Thymus (tissue), 11 donors: ENCODE measurements at regions not wholly inside any gene's neighbourhood (a gene's known extent, or its start where the extent isn't known, plus 50 kb on each side); places are given as distances from the start of the nearest gene placed in this dataset.

Source experiments
- DNase-seq, 9 donors: peaks; one replicate each; pipeline ENCODE4 v3.0.0-alpha.2; 2013; ENCODE audit warnings: low spot score in 9 of 9, low read depth in 6 of 9, missing footprints in 1 of 9
- H3K27ac ChIP-seq, 2 donors: one replicate each; pipeline ENCODE4 v1.5.1; 2013; ENCODE audit warnings: control low read depth in 1 of 2, low read depth in 1 of 2, low read length in 1 of 2, mild to moderate bottlenecking in 1 of 2, moderate library complexity in 1 of 2
- H3K27me3 ChIP-seq, 2 donors: one replicate each; pipeline ENCODE4 v1.5.1; 2013; ENCODE audit warnings: low read length in 1 of 2; ENCODE audit not compliant: control insufficient read depth in 2 of 2, insufficient read depth in 1 of 2
- H3K36me3 ChIP-seq, 2 donors: one replicate each; pipeline ENCODE4 v1.5.1; 2013; ENCODE audit warnings: low read length in 1 of 2, mild to moderate bottlenecking in 1 of 2, moderate library complexity in 1 of 2; ENCODE audit not compliant: control insufficient read depth in 2 of 2, insufficient read depth in 2 of 2
- H3K4me1 ChIP-seq, 2 donors: one replicate each; pipeline ENCODE4 v1.5.1; 2013; ENCODE audit warnings: low read length in 2 of 2; ENCODE audit not compliant: control insufficient read depth in 2 of 2, insufficient read depth in 2 of 2
- H3K4me3 ChIP-seq, 2 donors: one replicate each; pipeline ENCODE4 v1.5.1; 2013; ENCODE audit warnings: low read length in 2 of 2, control low read depth in 1 of 2, mild to moderate bottlenecking in 1 of 2
- H3K9me3 ChIP-seq, 2 donors: one replicate each; pipeline ENCODE4 v1.5.1; 2013; ENCODE audit warnings: low read length in 1 of 2, mild to moderate bottlenecking in 1 of 2; ENCODE audit not compliant: control insufficient read depth in 2 of 2, insufficient read depth in 1 of 2
- WGBS: extraction: QIAGEN DNeasy Blood & Tissue Kit; methylation state at CpG from one replicate; pipeline ENCODE4 v1.1.7; 2013; 5-methylcytosine and 5-hydroxymethylcytosine counted together
- donor health status: healthy.

- no peak overlapping the region for H3K4me3 ChIP-seq
- DNase-seq, result no peak
- no peak overlapping the region for H3K27ac ChIP-seq
Measured at GRCh38 chr6:14743474-14744211, 502.2 kb upstream of the JARID2 start.

GRCh38 chr6:14744212-14744556 lies 501.7 kb upstream of the JARID2 start:
- Histone ChIP-seq H3K4me3 (no peak overlapping the region), H3K27ac (no peak overlapping the region), H3K27me3 (no peaks in the 10 kb centered on the region), H3K36me3 (no peaks in the 10 kb centered on the region), H3K4me1 (peaks cover 0 to 12% of the 10 kb centered on the region in 2 donors), H3K9me3 (no peaks in the 10 kb centered on the region)
- no peak for DNase-seq
- 99% methylated on average over 3 of the region's 3 CpGs for WGBS

More at GRCh38 chr6:14743474-14744211, 502.2 kb upstream of the JARID2 start:
- Histone ChIP-seq H3K4me1 (peaks cover 3 to 17% of the 10 kb centered on the region in 2 donors), H3K36me3 (no peaks in the 10 kb centered on the region), H3K9me3 (no peaks in the 10 kb centered on the region), H3K27me3 (no peaks in the 10 kb centered on the region)
- WGBS, result 64% methylated on average over 7 of the region's 7 CpGs

- H3K36me3 ChIP-seq, result no peaks in the 10 kb centered on the region
Measured at GRCh38 chr6:14746139-14746837, 499.6 kb upstream of the JARID2 start.

GRCh38 chr6:14747881-14748520 lies 497.9 kb upstream of the JARID2 start:
- no peaks in the 10 kb centered on the region for H3K27me3 ChIP-seq
- WGBS, result 86% methylated on average over 3 of the region's 3 CpGs
- H3K36me3 ChIP-seq, result no peaks in the 10 kb centered on the region
- H3K27ac ChIP-seq, result no peak overlapping the region
- H3K9me3 ChIP-seq, result no peaks in the 10 kb centered on the region
- peaks cover 0 to 11% of the 10 kb centered on the region in 2 donors for H3K4me1 ChIP-seq
- no peak overlapping the region for H3K4me3 ChIP-seq
- no peak for DNase-seq

More at GRCh38 chr6:14746139-14746837, 499.6 kb upstream of the JARID2 start:
- H3K27me3 ChIP-seq, result no peaks in the 10 kb centered on the region
- H3K9me3 ChIP-seq, result no peaks in the 10 kb centered on the region
- no peak overlapping the region for H3K27ac ChIP-seq
- no peak overlapping the region for H3K4me3 ChIP-seq
- peaks cover 0 to 11% of the 10 kb centered on the region in 2 donors for H3K4me1 ChIP-seq
- 92% methylated on average over 2 of the region's 2 CpGs for WGBS
- no peak for DNase-seq

GRCh38 chr6:14748679-14749078 lies 497.2 kb upstream of the JARID2 start:
- Histone ChIP-seq H3K9me3 (no peaks in the 10 kb centered on the region), H3K36me3 (no peaks in the 10 kb centered on the region), H3K27me3 (no peaks in the 10 kb centered on the region), H3K27ac (no peak overlapping the region), H3K4me3 (no peak overlapping the region), H3K4me1 (peaks cover 0 to 5% of the 10 kb centered on the region in 2 donors)
- DNase-seq, result no peak
- 79% methylated on average over 4 of the region's 4 CpGs for WGBS

- Histone ChIP-seq H3K27me3 (no peaks in the 10 kb centered on the region), H3K4me3 (no peak overlapping the region), H3K36me3 (no peaks in the 10 kb centered on the region), H3K9me3 (no peaks in the 10 kb centered on the region), H3K27ac (no peak overlapping the region), H3K4me1 (peaks cover 0 to 5% of the 10 kb centered on the region in 2 donors)
- no peak for DNase-seq
- 98% methylated on average over 6 of the region's 6 CpGs for WGBS
Measured at GRCh38 chr6:14750059-14750661, 495.7 kb upstream of the JARID2 start.

- no peak for DNase-seq
- peaks cover 0 to 11% of the 10 kb centered on the region in 2 donors for H3K4me1 ChIP-seq
- 91% methylated on average over 7 of the region's 7 CpGs for WGBS
Measured at GRCh38 chr6:14751645-14752175, 494.2 kb upstream of the JARID2 start.

GRCh38 chr6:14754751-14755513 lies 490.9 kb upstream of the JARID2 start:
- no peak overlapping the region for H3K4me3 ChIP-seq
- H3K27me3 ChIP-seq, result no peaks in the 10 kb centered on the region
- H3K9me3 ChIP-seq, result no peaks in the 10 kb centered on the region
- no peak for DNase-seq
- peaks cover 0 to 11% of the 10 kb centered on the region in 2 donors for H3K4me1 ChIP-seq
- no peaks in the 10 kb centered on the region for H3K36me3 ChIP-seq
- no peak overlapping the region for H3K27ac ChIP-seq
- 97% methylated on average over 22 of the region's 22 CpGs for WGBS

More at GRCh38 chr6:14751645-14752175, 494.2 kb upstream of the JARID2 start:
- Histone ChIP-seq H3K36me3 (no peaks in the 10 kb centered on the region), H3K27me3 (no peaks in the 10 kb centered on the region), H3K4me3 (no peak overlapping the region), H3K27ac (no peak overlapping the region), H3K9me3 (no peaks in the 10 kb centered on the region)
